Endothelial cell of umbilical vein (primary cell): ENCODE measurements at regions not wholly inside any gene's neighbourhood (a gene's known extent, or its start where the extent isn't known, plus 50 kb on each side); places are given as distances from the start of the nearest gene placed in this dataset.

Source experiments
- BruUV-seq: library from RNA; stranded (reverse); fragments of 400-500 nt; replicated peaks from 2 replicates; lab custom pipeline; 2021; lab: Mats Ljungman, UMichigan
- CTCF ChIA-PET: fragments of 300-600, 350-600 bp; sonication (Branson Sonifier 250); formaldehyde crosslinking; loops from one replicate; lab custom pipeline; 2021; ENCODE audit warnings: antibody characterized with exemption, inconsistent platforms; lab: Charles Lee
- POLR2A ChIA-PET: fragments of 300-600, 350-600 bp; sonication (Branson Sonifier 250); formaldehyde crosslinking; loops from one replicate; lab custom pipeline; 2021; ENCODE audit warnings: antibody characterized with exemption, inconsistent platforms; lab: Charles Lee
- DNase-seq: peaks from one replicate; pipeline ENCODE4 v3.0.0-alpha.2; 2011; ENCODE audit warnings: low read depth, low spot score
- FAIRE-seq: peaks from 2 replicates; lab custom pipeline; 2011; peaks lifted over from hg19 to GRCh38; lab: Jason Lieb, UNC
- H2AFZ ChIP-seq: 2 replicates; pipeline ENCODE4 v1.6.0; 2012; ENCODE audit warnings: low read depth, low read length, control low read depth, inconsistent platforms
- H3K27ac ChIP-seq: 2 replicates; pipeline ENCODE4 v1.5.1; 2011; ENCODE audit warnings: low read depth, mild to moderate bottlenecking, control low read depth, low read length, moderate library complexity; ENCODE audit not compliant: insufficient read depth
- H3K27me3 ChIP-seq, 2 experiments: 2 replicates each; pipeline versions ENCODE4 v1.6.0 to v1.6.1; 2011; ENCODE audit warnings: low read length in 2 of 2, mixed read lengths in 1 of 2; ENCODE audit not compliant: control insufficient read depth in 2 of 2, insufficient read depth in 2 of 2
- H3K36me3 ChIP-seq, 2 experiments: 2 replicates in 1 of 2; 3 replicates in 1 of 2; pipeline ENCODE4 v1.5.1; 2011; ENCODE audit warnings: low read length in 2 of 2, mild to moderate bottlenecking in 1 of 2, moderate library complexity in 1 of 2; ENCODE audit not compliant: control insufficient read depth in 2 of 2, insufficient read depth in 2 of 2; ENCODE audit errors: extremely low read depth in 1 of 2
- H3K4me1 ChIP-seq: 3 replicates; pipeline ENCODE4 v1.5.1; 2011; ENCODE audit warnings: mild to moderate bottlenecking, low read length; ENCODE audit not compliant: control insufficient read depth, insufficient read depth; ENCODE audit errors: extremely low read depth
- H3K4me2 ChIP-seq: 2 replicates; pipeline ENCODE4 v1.6.1; 2011; ENCODE audit warnings: low read length, control low read depth, mixed read lengths; ENCODE audit not compliant: insufficient read depth
- H3K4me3 ChIP-seq, 3 experiments: fragments of 200-600 bp in 1 of 3; sonication (generic), shearing (Covaris generic) in 1 of 3; replicated peaks in 1 of 3; 2 replicates each; pipeline ENCODE4 v1.5.1; 2011 to 2016; ENCODE audit warnings: control low read depth in 3 of 3, low read length in 3 of 3, mild to moderate bottlenecking in 2 of 3, inconsistent platforms in 1 of 3, low read depth in 1 of 3, moderate library complexity in 1 of 3; ENCODE audit not compliant: insufficient read depth in 1 of 3
- H3K79me2 ChIP-seq: 2 replicates; pipeline ENCODE4 v1.6.0; 2012; ENCODE audit warnings: low read length, inconsistent platforms; ENCODE audit not compliant: control insufficient read depth, insufficient read depth
- H3K9ac ChIP-seq: replicated peaks from 2 replicates; pipeline ENCODE3; 2011; ENCODE audit warnings: low read length, control low read depth; ENCODE audit not compliant: insufficient read depth; ENCODE audit errors: extremely low read depth
- H3K9me1 ChIP-seq: replicated peaks from 3 replicates; pipeline ENCODE4 v1.6.0; 2011; ENCODE audit warnings: mild to moderate bottlenecking, low read length; ENCODE audit not compliant: control insufficient read depth, insufficient read depth; ENCODE audit errors: extremely low read depth
- H3K9me3 ChIP-seq: replicated peaks from 2 replicates; pipeline ENCODE4 v1.5.1; 2012; ENCODE audit warnings: low read length, inconsistent platforms; ENCODE audit not compliant: control insufficient read depth, insufficient read depth
- H4K20me1 ChIP-seq: replicated peaks from 2 replicates; pipeline ENCODE3; 2011; ENCODE audit warnings: mild to moderate bottlenecking, low read length; ENCODE audit not compliant: control insufficient read depth, insufficient read depth; ENCODE audit errors: extremely low read depth
- EZH2 ChIP-seq: IDR thresholded peaks from 2 replicates; pipeline ENCODE4 v1.6.1; 2012; ENCODE audit warnings: borderline replicate concordance, low read depth, mild to moderate bottlenecking, moderate library complexity, low read length, inconsistent platforms; ENCODE audit not compliant: severe bottlenecking
- FOS ChIP-seq: IDR thresholded peaks from 2 replicates; pipeline ENCODE4 v1.6.1; 2011; ENCODE audit warnings: mild to moderate bottlenecking, low read length, moderate library complexity, borderline replicate concordance; ENCODE audit not compliant: insufficient read depth
- GATA2 ChIP-seq: IDR thresholded peaks from 2 replicates; pipeline ENCODE4 v1.7.0; 2011; ENCODE audit warnings: low read depth, mild to moderate bottlenecking, moderate library complexity, mixed read lengths, low read length; ENCODE audit not compliant: insufficient read length, insufficient read depth
- JUN ChIP-seq: IDR thresholded peaks from 2 replicates; pipeline ENCODE4 v1.6.1; 2011; ENCODE audit warnings: borderline replicate concordance, low read depth; ENCODE audit not compliant: insufficient read length, insufficient read depth
- MYC ChIP-seq: IDR thresholded peaks from one replicate; pipeline ENCODE4 v1.6.1; 2011; ENCODE audit warnings: mild to moderate bottlenecking, low read depth, low read length
- POLR2A ChIP-seq: IDR thresholded peaks from 2 replicates; pipeline ENCODE4 v1.6.1; 2012; ENCODE audit warnings: low read depth, mild to moderate bottlenecking, control low read depth, low read length
- POLR2AphosphoS5 ChIP-seq: IDR thresholded peaks from 2 replicates; pipeline ENCODE4 v1.6.1; 2012; ENCODE audit warnings: low read depth, mild to moderate bottlenecking, control low read depth, low read length, moderate library complexity; ENCODE audit not compliant: insufficient read depth
- dilution Hi-C: fragments of 300-500 bp; cut with MboI; formaldehyde crosslinking; loops from one replicate; pipeline ENCODE4 v1.15.0; 2019; ENCODE audit warnings: low sequenced_read_pairs; ENCODE audit not compliant: extremely low pct_ligation_motif_present
- intact Hi-C: fragments of 100-400 bp; cut with micrococcal nuclease; formaldehyde crosslinking; loops from one replicate; pipeline ENCODE4 v1.10.0; 2022
- TF ChIP-seq, protein P1 (sequence below): IDR thresholded peaks from 2 replicates; pipeline ENCODE4 v1.6.1; 2011; ENCODE audit not compliant: insufficient read depth, insufficient read length
- TF ChIP-seq, protein P2 (sequence below), 2 donors: IDR thresholded peaks; 1 replicate in 1 of 2; 2 replicates in 1 of 2; pipeline ENCODE4 v1.5.1; 2011; ENCODE audit warnings: low read length in 2 of 2, mild to moderate bottlenecking in 2 of 2, moderate library complexity in 2 of 2, control low read depth in 1 of 2, inconsistent platforms in 1 of 2, low read depth in 1 of 2; ENCODE audit not compliant: insufficient read depth in 1 of 2; ENCODE audit errors: extremely low read depth in 1 of 2

DNA sequence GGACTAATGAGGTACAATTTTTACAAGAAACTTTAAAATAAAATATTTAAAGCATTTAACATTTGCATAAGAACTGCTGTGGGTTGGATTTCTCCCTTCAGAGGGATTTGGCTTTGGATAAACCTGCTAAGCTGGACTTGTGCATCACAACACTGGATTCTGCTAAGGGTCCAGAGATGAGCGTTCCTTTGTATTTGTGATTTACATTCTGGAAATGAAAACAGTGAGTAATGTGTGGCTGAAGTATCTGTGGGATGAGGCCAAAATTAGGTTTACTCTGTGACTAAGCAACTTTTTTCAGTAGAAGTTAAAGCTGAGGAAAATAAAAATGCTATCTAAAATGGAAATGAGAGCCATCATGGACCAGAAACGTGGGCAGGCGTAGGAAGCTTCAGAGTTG, 494.3 kb downstream of the EPM2A start:
- no peak for TF ChIP-seq FOS
- no peak for TF ChIP-seq GATA2
- no peak for TF ChIP-seq EZH2
- TF ChIP-seq JUN: no peak
- TF ChIP-seq, protein P1, sequence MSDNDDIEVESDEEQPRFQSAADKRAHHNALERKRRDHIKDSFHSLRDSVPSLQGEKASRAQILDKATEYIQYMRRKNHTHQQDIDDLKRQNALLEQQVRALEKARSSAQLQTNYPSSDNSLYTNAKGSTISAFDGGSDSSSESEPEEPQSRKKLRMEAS: no peak
- TF ChIP-seq POLR2A: no peak
- TF ChIP-seq, protein P2, sequence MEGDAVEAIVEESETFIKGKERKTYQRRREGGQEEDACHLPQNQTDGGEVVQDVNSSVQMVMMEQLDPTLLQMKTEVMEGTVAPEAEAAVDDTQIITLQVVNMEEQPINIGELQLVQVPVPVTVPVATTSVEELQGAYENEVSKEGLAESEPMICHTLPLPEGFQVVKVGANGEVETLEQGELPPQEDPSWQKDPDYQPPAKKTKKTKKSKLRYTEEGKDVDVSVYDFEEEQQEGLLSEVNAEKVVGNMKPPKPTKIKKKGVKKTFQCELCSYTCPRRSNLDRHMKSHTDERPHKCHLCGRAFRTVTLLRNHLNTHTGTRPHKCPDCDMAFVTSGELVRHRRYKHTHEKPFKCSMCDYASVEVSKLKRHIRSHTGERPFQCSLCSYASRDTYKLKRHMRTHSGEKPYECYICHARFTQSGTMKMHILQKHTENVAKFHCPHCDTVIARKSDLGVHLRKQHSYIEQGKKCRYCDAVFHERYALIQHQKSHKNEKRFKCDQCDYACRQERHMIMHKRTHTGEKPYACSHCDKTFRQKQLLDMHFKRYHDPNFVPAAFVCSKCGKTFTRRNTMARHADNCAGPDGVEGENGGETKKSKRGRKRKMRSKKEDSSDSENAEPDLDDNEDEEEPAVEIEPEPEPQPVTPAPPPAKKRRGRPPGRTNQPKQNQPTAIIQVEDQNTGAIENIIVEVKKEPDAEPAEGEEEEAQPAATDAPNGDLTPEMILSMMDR (IDR thresholded peaks at IDR 0.05; ENCODE audit: extremely low read depth in 1 of 2, insufficient read depth in 1 of 2, low read depth in 1 of 2, low read length in 2 of 2): no peak
- no peak for TF ChIP-seq POLR2AphosphoS5
- no peak for TF ChIP-seq MYC
- ChIA-PET CTCF (no interaction called here), POLR2A (no interaction called here)
- Histone ChIP-seq H3K9me3 (no peaks in the 10 kb centered on the region), H4K20me1 (no peaks in the 10 kb centered on the region), H3K36me3 (no peaks in the 10 kb centered on the region), H3K9me1 (no peaks in the 10 kb centered on the region), H3K4me3 (no peak overlapping the region), H2AFZ (no peak overlapping the region), H3K4me1 (no peaks in the 10 kb centered on the region), H3K4me2 (no peak overlapping the region), H3K27me3 (no peaks in the 10 kb centered on the region), H3K9ac (no peak overlapping the region), H3K79me2 (no peaks in the 10 kb centered on the region), H3K27ac (no peak overlapping the region)
- no peak for DNase-seq
- intact Hi-C loops (no loop called here), dilution Hi-C loops (no loop called here)
- no peak for FAIRE-seq
- no TSS peak for BruUV-seq
